Cerebellar cortex (tissue), 1 donor: ENCODE measurements at regions not wholly inside any gene's neighbourhood (a gene's known extent, or its start where the extent isn't known, plus 50 kb on each side); places are given as distances from the start of the nearest gene placed in this dataset.

ENCODE experiments used
- DNase-seq: peaks from one replicate; pipeline ENCODE4 v3.0.0-alpha.2; 2015; ENCODE audit warnings: low spot score

- DNase-seq, result no peak
Measured at GRCh38 chr7:41039981-41040380, 662.9 kb downstream of the INHBA start.

- no peak for DNase-seq
Measured at GRCh38 chr7:41039386-41039953, 663.4 kb downstream of the INHBA start.

GRCh38 chr7:41038211-41038610, 664.7 kb downstream of the INHBA start:
- DNase-seq, result no peak

- no peak for DNase-seq
Measured at GRCh38 chr7:41037691-41038090, 665.2 kb downstream of the INHBA start.

- no peak for DNase-seq
Measured at GRCh38 chr7:41035794-41036193, 667.1 kb downstream of the INHBA start.

GRCh38 chr7:41033500-41033899, 669.4 kb downstream of the INHBA start:
- DNase-seq, result no peak

- no peak for DNase-seq
Measured at GRCh38 chr7:41030673-41031072, 672.2 kb downstream of the INHBA start.

- no peak for DNase-seq
Measured at GRCh38 chr7:41029072-41029499, 673.8 kb downstream of the INHBA start.

- DNase-seq, result no peak
Measured at GRCh38 chr7:41028580-41028979, 674.3 kb downstream of the INHBA start.

- no peak for DNase-seq
Measured at GRCh38 chr7:41027428-41028115, 675.3 kb downstream of the INHBA start.

GRCh38 chr7:41024126-41024525, 678.8 kb downstream of the INHBA start:
- no peak for DNase-seq

- DNase-seq, result no peak
Measured at GRCh38 chr7:41020056-41020455, 682.8 kb downstream of the INHBA start.

GRCh38 chr7:41013117-41013516, 689.8 kb downstream of the INHBA start:
- no peak for DNase-seq

- DNase-seq, result no peak
Measured at GRCh38 chr7:41012041-41012440, 690.8 kb downstream of the INHBA start.

GRCh38 chr7:41010967-41011366, 691.9 kb downstream of the INHBA start:
- no peak for DNase-seq

GRCh38 chr7:41010418-41010817, 692.5 kb downstream of the INHBA start:
- DNase-seq, result no peak

GRCh38 chr7:41007811-41008210, 695.1 kb downstream of the INHBA start:
- DNase-seq, result no peak

GRCh38 chr7:41007351-41007751, 695.5 kb downstream of the INHBA start:
- DNase-seq, result no peak

GRCh38 chr7:41006306-41006995, 696.4 kb downstream of the INHBA start:
- DNase-seq, result no peak

- no peak for DNase-seq
Measured at GRCh38 chr7:41005374-41005901, 697.5 kb downstream of the INHBA start.

GRCh38 chr7:41003977-41004376, 698.9 kb downstream of the INHBA start:
- no peak for DNase-seq

- no peak for DNase-seq
Measured at GRCh38 chr7:41003611-41003940, 699.3 kb downstream of the INHBA start.
